ENCODE measurements at regions not wholly inside any gene's neighbourhood (a gene's known extent, or its start where the extent isn't known, plus 50 kb on each side); places are given as distances from the start of the nearest gene placed in this dataset.

DNA sequence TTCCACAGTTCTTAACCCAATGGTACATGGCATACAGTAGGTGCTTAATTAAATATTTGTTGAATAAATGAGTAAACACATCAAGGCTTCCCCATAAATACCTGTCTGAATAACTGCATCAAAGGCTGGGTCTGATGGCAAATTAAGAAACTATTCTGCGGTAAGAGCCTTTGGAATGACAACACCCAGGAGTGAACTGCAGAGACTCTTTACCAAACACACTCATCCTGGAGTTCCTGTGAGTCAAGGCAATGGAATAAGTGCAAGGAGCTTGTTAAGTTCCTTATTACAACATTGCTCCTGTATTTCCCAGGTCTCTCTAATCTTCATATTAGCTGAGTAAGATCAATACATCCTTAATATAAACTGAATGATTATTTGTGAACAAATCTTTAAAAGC lies 119.9 kb upstream of the STT3B start (continued):
- TF ChIP-seq, protein P1, sequence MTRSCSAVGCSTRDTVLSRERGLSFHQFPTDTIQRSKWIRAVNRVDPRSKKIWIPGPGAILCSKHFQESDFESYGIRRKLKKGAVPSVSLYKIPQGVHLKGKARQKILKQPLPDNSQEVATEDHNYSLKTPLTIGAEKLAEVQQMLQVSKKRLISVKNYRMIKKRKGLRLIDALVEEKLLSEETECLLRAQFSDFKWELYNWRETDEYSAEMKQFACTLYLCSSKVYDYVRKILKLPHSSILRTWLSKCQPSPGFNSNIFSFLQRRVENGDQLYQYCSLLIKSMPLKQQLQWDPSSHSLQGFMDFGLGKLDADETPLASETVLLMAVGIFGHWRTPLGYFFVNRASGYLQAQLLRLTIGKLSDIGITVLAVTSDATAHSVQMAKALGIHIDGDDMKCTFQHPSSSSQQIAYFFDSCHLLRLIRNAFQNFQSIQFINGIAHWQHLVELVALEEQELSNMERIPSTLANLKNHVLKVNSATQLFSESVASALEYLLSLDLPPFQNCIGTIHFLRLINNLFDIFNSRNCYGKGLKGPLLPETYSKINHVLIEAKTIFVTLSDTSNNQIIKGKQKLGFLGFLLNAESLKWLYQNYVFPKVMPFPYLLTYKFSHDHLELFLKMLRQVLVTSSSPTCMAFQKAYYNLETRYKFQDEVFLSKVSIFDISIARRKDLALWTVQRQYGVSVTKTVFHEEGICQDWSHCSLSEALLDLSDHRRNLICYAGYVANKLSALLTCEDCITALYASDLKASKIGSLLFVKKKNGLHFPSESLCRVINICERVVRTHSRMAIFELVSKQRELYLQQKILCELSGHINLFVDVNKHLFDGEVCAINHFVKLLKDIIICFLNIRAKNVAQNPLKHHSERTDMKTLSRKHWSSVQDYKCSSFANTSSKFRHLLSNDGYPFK (CRISPR knock-in tag; IDR thresholded peaks at IDR 0.05; ENCODE audit: borderline replicate concordance), result no peak
- TF ChIP-seq KAT2B (IDR thresholded peaks at IDR 0.05; ENCODE audit: borderline replicate concordance, low read depth, low read length), result no peak
- no peak for TF ChIP-seq RAD21 (CRISPR knock-in tag; IDR thresholded peaks at IDR 0.05)

DNA sequence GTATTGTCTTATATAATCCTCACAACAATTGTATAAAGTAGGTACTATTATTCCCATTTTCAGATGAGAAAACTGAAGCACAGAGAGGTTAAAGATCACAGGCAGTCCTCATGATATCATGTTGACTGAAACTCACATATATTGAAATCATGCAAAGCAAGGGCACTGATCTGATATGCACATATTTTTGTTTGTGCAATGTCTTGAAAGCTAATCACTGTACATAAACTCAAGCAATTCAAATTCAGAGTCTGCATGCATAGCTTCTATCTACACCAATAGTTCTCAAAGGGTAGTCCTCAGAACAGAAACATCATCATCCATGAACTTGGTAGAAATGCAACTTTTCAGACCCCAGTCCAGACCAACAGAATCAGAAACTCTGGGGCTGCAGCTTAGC lies 119.2 kb upstream of the STT3B start:
- Histone ChIP-seq H3K4me3 (replicated peaks in 1 of 3; ENCODE audit: insufficient read depth in 1 of 3, low read depth in 2 of 3, low read length in 3 of 3) (no peak overlapping the region), H3K79me2 (ENCODE audit: insufficient read depth, low read length) (no peaks in the 10 kb centered on the region), H3K27ac (ENCODE audit: extremely low read length, insufficient read depth, low read length) (no peak overlapping the region), H3K9me3 (ENCODE audit: low read length) (no peaks in the 10 kb centered on the region), H3K4me2 (ENCODE audit: low read depth, low read length) (no peak overlapping the region), H3K9ac (ENCODE audit: insufficient read depth, low read depth, low read length) (no peak overlapping the region), H3K27me3 (ENCODE audit: control insufficient read depth in 1 of 2, insufficient read depth in 2 of 2, low read length in 2 of 2) (no peaks in the 10 kb centered on the region), H2AFZ (ENCODE audit: low read length) (no peak overlapping the region), H3K36me3 (replicated peaks in 1 of 2; ENCODE audit: control insufficient read depth in 1 of 2, insufficient read depth in 2 of 2, low read length in 2 of 2) (no peaks in the 10 kb centered on the region), H4K20me1 (ENCODE audit: insufficient read depth, low read length) (no peaks in the 10 kb centered on the region), H3K4me1 (ENCODE audit: insufficient read depth, low read length) (peaks cover 4% of the 10 kb centered on the region; the same call in 1 of the 2 replicates)
- POLR2A ChIA-PET, result no interaction called here
- in situ Hi-C loops (cut with HindIII; ENCODE audit: extremely low pct_ligation_motif_present, low pct_unique_long_range_greater_than_20kb) (no loop called here), intact Hi-C loops (cut with micrococcal nuclease; ENCODE audit: unreplicated experiment) (no loop called here)
- BruUV-seq (replicated peaks), result no TSS peak
- CTCF ChIA-PET (ENCODE audit: low intra/inter-chr PET ratio, low total read pairs), result no interaction called here
- FAIRE-seq, result no peak
- TF ChIP-seq NR2C2 (CRISPR knock-in tag; IDR thresholded peaks at IDR 0.05; ENCODE audit: borderline replicate concordance), result no peak
- no peak for TF ChIP-seq TAF15 (IDR thresholded peaks at IDR 0.05; ENCODE audit: low read depth, low read length, poor library complexity, severe bottlenecking)
- no peak for ATAC-seq
- no peak for DNase-seq (ENCODE audit: low spot score)

Measured in HepG2 (cell line).